M059J (cell line): ENCODE measurements at regions not wholly inside any gene's neighbourhood (a gene's known extent, or its start where the extent isn't known, plus 50 kb on each side); places are given as distances from the start of the nearest gene placed in this dataset.
A peak's percentile ranks its signal among the peaks of the same experiment; 100 is the strongest.

Experiments
- DNase-seq: peaks from one replicate; pipeline ENCODE4 v3.0.0-alpha.2; 2012; ENCODE audit warnings: low read depth

- DNase-seq, result no peak
These were observed 86.4 kb upstream of the ALDH1L1 start for GRCh38 chr3:126266850-126267168.

- DNase-seq, result peak; percentile 49
These were observed 86.0 kb upstream of the ALDH1L1 start for GRCh38 chr3:126266291-126266840.

- DNase-seq, result no peak
These were observed 84.6 kb upstream of the ALDH1L1 start for GRCh38 chr3:126264952-126265351.

DNA sequence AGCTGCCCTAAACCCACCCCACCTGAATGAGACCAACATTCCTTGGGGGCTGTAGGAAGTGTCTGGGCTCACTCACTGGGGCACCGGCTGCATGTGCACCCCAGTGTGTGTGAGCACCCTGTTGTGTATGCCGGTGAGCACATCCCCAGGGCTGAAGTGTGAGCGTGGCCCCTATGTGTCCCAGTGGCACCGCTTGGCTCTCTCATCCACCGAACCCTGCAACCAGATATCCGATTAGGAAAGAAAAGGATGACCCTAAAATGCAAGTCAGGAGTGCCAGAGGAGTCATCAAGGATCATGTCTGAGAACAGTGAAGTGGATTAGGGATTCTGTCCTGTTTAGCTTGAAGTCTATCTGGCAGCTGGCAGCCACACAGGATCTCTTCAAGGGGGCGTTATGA lies 84.0 kb upstream of the ALDH1L1 start:
- DNase-seq, result no peak

DNA sequence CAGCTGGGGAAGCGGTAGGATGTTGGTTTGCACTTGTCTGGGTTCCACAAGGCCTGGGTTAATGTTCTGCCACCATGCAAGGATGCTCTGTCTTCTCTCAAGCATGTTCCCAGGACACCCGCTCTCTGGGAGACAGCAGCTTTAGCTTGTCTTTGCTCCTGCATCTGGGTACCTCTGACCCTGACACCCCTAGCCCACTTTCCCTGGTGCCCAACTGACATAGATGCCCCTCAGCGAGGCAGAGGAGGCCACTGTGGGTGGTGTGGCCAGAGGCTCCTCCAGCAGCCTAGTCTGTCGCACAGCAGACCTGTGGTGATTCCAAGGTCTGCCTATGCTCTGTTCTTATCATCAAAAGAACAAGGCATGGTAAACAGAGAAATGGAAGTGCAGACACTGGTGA lies 83.6 kb upstream of the ALDH1L1 start:
- DNase-seq, result no peak

DNA sequence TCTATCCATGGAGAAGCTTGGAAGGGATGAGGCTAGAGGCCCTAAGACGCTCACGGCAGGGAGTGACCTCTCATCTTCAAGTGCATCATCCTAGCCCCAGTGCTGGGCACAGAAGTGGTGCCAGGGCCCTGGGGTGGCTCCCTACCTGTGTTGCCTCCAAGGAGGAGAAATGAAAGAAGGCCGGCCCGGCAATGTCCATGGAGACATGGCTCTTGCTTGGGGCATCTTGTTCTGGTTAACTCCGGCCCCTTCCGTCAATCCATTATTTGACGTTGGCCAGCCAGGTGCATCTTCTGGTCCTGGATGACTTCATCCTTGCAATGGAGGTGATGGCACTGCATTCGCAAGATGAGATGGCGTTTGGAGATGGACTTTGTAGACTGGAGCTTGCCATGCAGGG lies 83.2 kb upstream of the ALDH1L1 start:
- DNase-seq, result no peak

DNA sequence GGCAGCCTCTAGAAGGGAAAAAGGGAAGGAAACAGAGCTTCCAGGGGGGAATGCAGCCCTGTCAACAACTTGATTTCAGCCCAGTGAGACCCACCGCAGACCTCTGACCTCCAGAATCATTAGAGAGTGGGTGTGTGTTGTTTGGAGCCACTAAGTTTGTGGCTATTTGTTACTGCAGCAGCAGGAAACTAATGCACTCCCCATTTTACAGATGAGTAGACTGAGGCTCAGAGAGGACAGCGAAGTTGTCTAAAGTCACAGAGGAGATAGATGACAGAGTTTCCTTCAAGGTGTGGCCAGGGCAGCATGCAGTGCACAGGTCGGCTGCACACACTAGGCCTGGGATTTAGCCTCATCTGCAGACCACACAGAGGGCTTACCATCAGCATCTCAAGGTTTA lies 81.8 kb upstream of the ALDH1L1 start:
- DNase-seq, result no peak

- DNase-seq, result peak; percentile 25
These were observed 80.7 kb upstream of the ALDH1L1 start for GRCh38 chr3:126261037-126261436.

DNA sequence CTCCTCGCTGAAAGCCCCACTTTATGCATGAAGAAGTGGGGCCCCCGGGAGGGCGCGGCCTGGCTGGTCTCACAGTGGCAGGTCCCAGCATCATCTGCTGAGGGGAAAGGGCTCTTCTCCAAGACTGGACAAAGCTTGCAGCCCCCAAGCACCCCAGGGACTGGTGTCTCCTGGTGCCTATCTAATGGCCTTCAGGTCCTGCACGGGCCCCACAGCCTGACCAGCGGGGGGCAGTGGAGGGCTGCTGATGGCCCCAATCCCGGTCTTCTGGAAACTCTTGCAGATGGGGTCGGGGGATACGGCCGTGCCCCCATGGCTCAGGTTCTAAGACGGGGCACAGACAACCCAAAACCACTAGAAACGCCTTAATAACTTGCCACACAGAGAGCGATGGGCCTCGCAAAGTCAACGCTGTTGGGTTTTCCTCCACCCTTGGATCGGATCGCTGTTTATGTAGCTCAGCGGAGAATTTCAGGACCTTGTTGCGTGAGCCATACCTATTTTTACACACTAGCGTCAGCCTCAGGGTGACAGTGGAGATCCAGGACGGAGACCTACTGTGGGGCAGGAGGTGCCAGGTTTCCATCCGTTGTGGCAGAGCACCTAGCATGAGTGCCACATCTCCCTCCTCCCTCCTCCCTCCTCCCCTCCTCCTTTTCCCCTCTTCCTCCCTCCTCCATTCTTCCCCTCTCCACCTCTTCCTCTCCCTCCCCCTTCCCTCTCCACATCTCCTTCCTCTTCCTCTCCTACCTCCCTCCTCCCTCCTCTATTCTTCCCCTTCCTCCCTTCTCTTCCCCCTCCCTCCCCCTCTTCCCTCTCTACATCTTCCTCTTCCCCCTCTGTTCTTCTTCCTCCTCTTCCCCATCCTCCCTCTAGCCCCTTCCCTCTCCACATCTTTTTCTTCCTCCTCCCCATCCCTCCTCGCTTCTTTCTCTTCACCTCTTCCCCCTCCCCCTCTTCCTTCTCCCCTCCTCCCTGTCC lies 79.3 kb upstream of the ALDH1L1 start:
- no peak for DNase-seq

- DNase-seq, result peak; percentile 69
These were observed 78.3 kb upstream of the ALDH1L1 start for GRCh38 chr3:126258670-126259069.

GRCh38 chr3:126257984-126258383 lies 77.6 kb upstream of the ALDH1L1 start:
- no peak for DNase-seq

DNA sequence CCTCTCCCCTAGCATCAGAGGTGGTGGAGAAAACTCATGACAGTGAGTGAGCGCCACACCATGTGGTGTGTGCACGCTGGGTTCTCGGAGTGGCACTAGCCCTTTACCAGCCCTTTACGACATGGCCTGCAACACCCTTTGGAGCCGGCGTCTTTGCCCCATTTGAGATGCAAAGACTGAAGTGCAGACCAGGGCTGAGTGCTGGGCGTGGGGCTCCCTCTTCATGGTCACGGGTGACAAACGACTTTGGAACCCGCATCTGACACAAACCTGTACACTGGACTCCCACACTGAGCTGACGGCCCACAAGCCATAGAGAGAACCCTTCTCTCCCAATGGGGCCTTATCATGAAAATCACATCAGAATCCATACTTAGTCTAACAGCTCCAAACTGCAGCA lies 76.8 kb upstream of the ALDH1L1 start:
- no peak for DNase-seq

DNA sequence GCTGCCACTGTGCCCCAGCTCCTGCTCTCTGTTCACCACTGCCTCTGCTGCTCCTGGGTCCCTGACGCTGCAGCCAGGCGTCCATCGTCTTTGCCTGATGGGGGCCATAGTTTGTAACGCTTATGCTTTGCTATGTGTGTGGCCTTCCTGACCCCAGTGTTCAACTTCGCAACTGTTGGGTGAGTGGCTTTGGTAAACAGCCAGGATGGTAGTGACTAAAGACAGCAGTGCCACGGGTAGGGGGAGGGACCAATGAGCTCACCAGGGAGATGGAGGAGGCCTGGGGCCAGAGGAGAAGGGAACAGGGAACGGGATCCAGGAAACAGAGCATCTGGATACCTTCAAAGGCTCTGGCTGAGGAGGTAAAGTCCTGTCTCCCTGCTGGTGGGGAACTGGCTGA lies 75.9 kb upstream of the ALDH1L1 start:
- DNase-seq, result peak; percentile 75

DNA sequence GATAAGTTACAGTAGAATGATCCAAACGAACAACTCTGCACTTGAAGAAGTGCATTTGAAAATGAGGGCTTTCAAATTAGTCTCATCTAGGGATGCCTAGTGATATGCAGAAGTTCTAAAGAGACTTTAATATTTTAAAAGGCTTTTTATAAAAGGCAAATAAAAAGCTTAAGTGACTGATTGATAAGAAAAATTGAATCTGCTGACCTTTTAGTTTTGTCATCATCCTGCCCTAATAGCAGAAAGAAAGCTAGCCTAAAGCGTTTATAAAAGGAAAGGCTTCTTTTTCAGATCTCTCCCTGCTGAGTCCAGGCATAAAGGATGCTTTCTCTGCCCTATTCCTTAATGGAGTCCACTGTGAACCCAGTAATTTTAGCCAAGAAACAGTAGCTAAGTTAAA lies 72.7 kb upstream of the ALDH1L1 start:
- no peak for DNase-seq

GRCh38 chr3:126252373-126252772 lies 72.0 kb upstream of the ALDH1L1 start:
- peak; percentile 53 for DNase-seq

DNA sequence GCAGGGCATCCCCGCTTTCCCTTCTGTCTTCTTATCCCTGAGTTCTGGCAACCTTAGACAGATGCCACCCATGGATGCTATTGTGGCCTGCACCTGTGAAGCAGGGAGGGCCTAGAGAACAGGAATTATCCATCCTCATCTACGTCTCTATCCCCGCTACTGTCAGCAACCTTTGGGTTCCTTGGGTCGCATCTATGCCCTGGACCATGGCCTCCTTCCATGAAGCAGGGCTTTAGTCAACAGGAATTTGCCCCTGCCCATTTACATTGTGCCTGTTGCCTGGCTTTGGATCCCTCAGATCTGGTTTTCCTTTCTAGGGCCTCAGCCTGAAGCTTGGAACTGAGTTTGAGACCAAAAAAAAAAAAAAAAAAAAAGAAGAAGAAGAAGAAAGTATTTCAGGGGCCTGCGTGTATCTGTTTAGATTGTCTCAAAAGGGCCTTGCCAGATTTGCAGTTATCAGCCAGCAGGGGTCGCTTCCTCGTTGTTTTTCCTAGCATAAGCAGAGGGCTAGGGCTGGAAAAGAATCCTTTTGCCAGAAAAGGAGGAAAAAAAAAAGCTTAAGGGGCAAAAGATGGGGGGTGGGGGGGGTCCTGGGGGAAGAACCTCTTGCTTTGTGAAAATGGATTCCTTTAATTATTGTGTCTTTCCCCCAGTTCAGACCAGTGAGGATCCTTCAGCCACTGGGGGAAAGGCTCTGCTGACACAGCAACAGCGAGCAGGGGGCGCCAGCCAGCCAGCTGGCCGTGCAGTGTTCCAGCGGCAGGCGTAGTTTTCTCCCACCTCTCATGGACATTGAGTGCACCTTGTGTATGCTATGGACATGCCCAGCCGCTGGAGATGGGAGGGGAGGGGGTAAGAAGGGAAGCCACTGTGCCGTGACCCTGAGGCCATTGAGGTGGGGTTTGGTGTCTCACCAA lies 65.7 kb upstream of the ALDH1L1 start:
- DNase-seq, result peak; percentile 32
